ENCODE measurements at regions not wholly inside any gene's neighbourhood (a gene's known extent, or its start where the extent isn't known, plus 50 kb on each side); places are given as distances from the start of the nearest gene placed in this dataset.

DNA sequence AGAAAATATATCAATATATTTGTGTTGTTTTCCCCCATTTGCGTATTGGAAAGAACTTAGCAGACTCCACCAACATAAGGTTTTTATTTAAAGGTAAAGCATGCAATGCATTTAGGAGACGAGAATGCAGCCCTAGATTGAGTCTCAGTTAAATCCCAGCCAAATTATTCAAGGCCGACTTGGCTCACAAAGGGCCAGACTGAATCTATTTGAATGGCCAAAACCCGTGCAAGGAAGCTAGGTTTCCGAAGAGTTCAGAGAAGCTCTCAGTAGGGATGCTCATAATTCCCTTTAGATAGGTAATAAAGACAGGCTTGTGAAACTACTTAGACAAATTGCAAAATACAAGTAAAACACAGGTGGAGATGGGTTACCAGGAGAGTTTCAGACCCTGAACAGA is 520.3 kb downstream of the CDH9 start:
- Histone ChIP-seq H3K4ac (ENCODE audit: low read depth, low read length) (no peak overlapping the region), H3K27me3 (ENCODE audit: control insufficient read depth, insufficient read depth, low read length) (no peaks in the 10 kb centered on the region), H3K4me2 (ENCODE audit: low read depth, low read length) (no peak overlapping the region), H3K23ac (ENCODE audit: low read depth, low read length) (no peak overlapping the region), H2BK15ac (ENCODE audit: low read depth, low read length) (no peak overlapping the region), H3K56ac (ENCODE audit: extremely low read depth, insufficient read depth, low read length) (no peak overlapping the region), H2AK9ac (replicated peaks; ENCODE audit: low read depth, low read length, poor library complexity) (no peak overlapping the region), H3K9me1 (ENCODE audit: insufficient read depth, low read length) (no peaks in the 10 kb centered on the region), H4K8ac (ENCODE audit: low read depth in 2 of 2, low read length in 2 of 2) (no peak overlapping the region), H3K18ac (ENCODE audit: low read depth, low read length) (no peak overlapping the region), H3K36me3 (ENCODE audit: control insufficient read depth, insufficient read depth, low read length) (no peaks in the 10 kb centered on the region), H3K9ac (ENCODE audit: low read depth, low read length) (no peak overlapping the region), H2BK120ac (ENCODE audit: low read depth, low read length) (no peak overlapping the region), H3K4me3 (ENCODE audit: insufficient read depth, low read depth, low read length) (no peak overlapping the region), H3K14ac (replicated peaks; ENCODE audit: low read depth, low read length) (no peak overlapping the region), H4K20me1 (ENCODE audit: insufficient read depth, low read length) (no peaks in the 10 kb centered on the region), H4K91ac (ENCODE audit: insufficient read depth, low read depth, low read length) (no peak overlapping the region), H3K79me1 (ENCODE audit: low read depth in 1 of 2, low read length in 2 of 2) (no peaks in the 10 kb centered on the region), H3K4me1 (ENCODE audit: control insufficient read depth, insufficient read depth, low read length) (no peaks in the 10 kb centered on the region), H2AK5ac (ENCODE audit: low read depth, low read length) (no peak overlapping the region), H4K5ac (ENCODE audit: low read depth, low read length) (no peak overlapping the region), H2BK20ac (ENCODE audit: low read depth, low read length) (no peak overlapping the region), H2BK5ac (ENCODE audit: low read depth, low read length, poor library complexity, severe bottlenecking) (no peak overlapping the region), H2AFZ (replicated peaks; ENCODE audit: low read length, poor library complexity) (no peak overlapping the region), H3K27ac (ENCODE audit: insufficient read depth, low read length) (no peak overlapping the region), H3K9me3 (ENCODE audit: control insufficient read depth, insufficient read depth, low read length) (0 out of 2 replicates have a peak, but pooled peaks cover 2% of the 10 kb centered on the region)
- CTCF ChIA-PET: no interaction called here
- TF ChIP-seq BHLHE40 (IDR thresholded peaks at IDR 0.05; ENCODE audit: low read depth, low read length) (no peak), FOS (IDR thresholded peaks at IDR 0.05; ENCODE audit: low read depth, low read length) (no peak), MAFK (IDR thresholded peaks at IDR 0.05; ENCODE audit: low read depth, low read length) (no peak), RCOR1 (IDR thresholded peaks at IDR 0.05; ENCODE audit: insufficient replicate concordance, low read length) (no peak), MAZ (IDR thresholded peaks at IDR 0.05; ENCODE audit: borderline replicate concordance, low read depth, low read length) (no peak), CEBPB (IDR thresholded peaks at IDR 0.05; ENCODE audit: low read depth, low read length) (no peak), RAD21 (IDR thresholded peaks at IDR 0.05; ENCODE audit: low read length) (no peak), SMC3 (IDR thresholded peaks at IDR 0.05; ENCODE audit: low read depth, low read length) (no peak), POLR2A (IDR thresholded peaks at IDR 0.05; ENCODE audit: low read depth, low read length) (no peak), RFX5 (IDR thresholded peaks at IDR 0.05; ENCODE audit: low read depth, low read length) (no peak), NFE2L2 (IDR thresholded peaks at IDR 0.05; ENCODE audit: low read depth, low read length) (no peak), MXI1 (IDR thresholded peaks at IDR 0.05; ENCODE audit: borderline replicate concordance, low read depth, low read length) (no peak), CHD1 (IDR thresholded peaks at IDR 0.05; ENCODE audit: low read depth, low read length) (no peak)
- TF ChIP-seq, protein P1, sequence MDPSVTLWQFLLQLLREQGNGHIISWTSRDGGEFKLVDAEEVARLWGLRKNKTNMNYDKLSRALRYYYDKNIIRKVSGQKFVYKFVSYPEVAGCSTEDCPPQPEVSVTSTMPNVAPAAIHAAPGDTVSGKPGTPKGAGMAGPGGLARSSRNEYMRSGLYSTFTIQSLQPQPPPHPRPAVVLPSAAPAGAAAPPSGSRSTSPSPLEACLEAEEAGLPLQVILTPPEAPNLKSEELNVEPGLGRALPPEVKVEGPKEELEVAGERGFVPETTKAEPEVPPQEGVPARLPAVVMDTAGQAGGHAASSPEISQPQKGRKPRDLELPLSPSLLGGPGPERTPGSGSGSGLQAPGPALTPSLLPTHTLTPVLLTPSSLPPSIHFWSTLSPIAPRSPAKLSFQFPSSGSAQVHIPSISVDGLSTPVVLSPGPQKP (IDR thresholded peaks at IDR 0.05; ENCODE audit: borderline replicate concordance, low read depth, low read length): no peak
- TF ChIP-seq, protein P2, sequence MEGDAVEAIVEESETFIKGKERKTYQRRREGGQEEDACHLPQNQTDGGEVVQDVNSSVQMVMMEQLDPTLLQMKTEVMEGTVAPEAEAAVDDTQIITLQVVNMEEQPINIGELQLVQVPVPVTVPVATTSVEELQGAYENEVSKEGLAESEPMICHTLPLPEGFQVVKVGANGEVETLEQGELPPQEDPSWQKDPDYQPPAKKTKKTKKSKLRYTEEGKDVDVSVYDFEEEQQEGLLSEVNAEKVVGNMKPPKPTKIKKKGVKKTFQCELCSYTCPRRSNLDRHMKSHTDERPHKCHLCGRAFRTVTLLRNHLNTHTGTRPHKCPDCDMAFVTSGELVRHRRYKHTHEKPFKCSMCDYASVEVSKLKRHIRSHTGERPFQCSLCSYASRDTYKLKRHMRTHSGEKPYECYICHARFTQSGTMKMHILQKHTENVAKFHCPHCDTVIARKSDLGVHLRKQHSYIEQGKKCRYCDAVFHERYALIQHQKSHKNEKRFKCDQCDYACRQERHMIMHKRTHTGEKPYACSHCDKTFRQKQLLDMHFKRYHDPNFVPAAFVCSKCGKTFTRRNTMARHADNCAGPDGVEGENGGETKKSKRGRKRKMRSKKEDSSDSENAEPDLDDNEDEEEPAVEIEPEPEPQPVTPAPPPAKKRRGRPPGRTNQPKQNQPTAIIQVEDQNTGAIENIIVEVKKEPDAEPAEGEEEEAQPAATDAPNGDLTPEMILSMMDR (conservative IDR thresholded peaks at IDR 0.05; ENCODE audit: low read depth, low read length): no peak
- TF ChIP-seq, protein P3, sequence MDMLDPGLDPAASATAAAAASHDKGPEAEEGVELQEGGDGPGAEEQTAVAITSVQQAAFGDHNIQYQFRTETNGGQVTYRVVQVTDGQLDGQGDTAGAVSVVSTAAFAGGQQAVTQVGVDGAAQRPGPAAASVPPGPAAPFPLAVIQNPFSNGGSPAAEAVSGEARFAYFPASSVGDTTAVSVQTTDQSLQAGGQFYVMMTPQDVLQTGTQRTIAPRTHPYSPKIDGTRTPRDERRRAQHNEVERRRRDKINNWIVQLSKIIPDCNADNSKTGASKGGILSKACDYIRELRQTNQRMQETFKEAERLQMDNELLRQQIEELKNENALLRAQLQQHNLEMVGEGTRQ (IDR thresholded peaks at IDR 0.05; ENCODE audit: low read depth, low read length): no peak
- POLR2A ChIA-PET (ENCODE audit: unreplicated experiment): no interaction called here
- in situ Hi-C loops (cut with MboI; ENCODE audit: low sequenced_read_pairs): no loop called here
- dilution Hi-C loops (cut with HindIII; ENCODE audit: low sequenced_read_pairs, unreplicated experiment): no loop called here
- DNase-seq (no peak), ATAC-seq (ENCODE audit: low read depth) (no peak)
- BruUV-seq (replicated peaks): no TSS peak
- intact Hi-C loops (cut with micrococcal nuclease): no loop called here
- 39% methylated on average over 2 of the region's 5 CpGs; no CpG with 5 or more reads in 1 of the 2 experiments for WGBS, 2 experiments (ENCODE audit: extremely low coverage in 2 of 2, insufficient read length in 1 of 2)

Data from IMR-90 (cell line).